Ishikawa (cell line): ENCODE measurements at regions not wholly inside any gene's neighbourhood (a gene's known extent, or its start where the extent isn't known, plus 50 kb on each side); places are given as distances from the start of the nearest gene placed in this dataset.

Source experiments
- CEBPB ChIP-seq: IDR thresholded peaks from 2 replicates; pipeline ENCODE4 v1.6.1; 2012
- CREB1 ChIP-seq: IDR thresholded peaks from 2 replicates; pipeline ENCODE4 v1.6.1; 2012; ENCODE audit warnings: low read depth
- EGR1 ChIP-seq: IDR thresholded peaks from 2 replicates; pipeline ENCODE4 v1.6.1; 2012
- EP300 ChIP-seq: IDR thresholded peaks from 2 replicates; pipeline ENCODE4 v1.6.1; 2012; ENCODE audit warnings: borderline replicate concordance
- FOXM1 ChIP-seq: IDR thresholded peaks from 2 replicates; pipeline ENCODE4 v1.6.1; 2012; ENCODE audit warnings: low read depth, borderline replicate concordance
- NFIC ChIP-seq: IDR thresholded peaks from 2 replicates; pipeline ENCODE4 v1.6.1; 2012
- RAD21 ChIP-seq: IDR thresholded peaks from 2 replicates; pipeline ENCODE4 v1.6.1; 2012; ENCODE audit warnings: low read depth
- TAF1 ChIP-seq: IDR thresholded peaks from 2 replicates; pipeline ENCODE4 v1.6.1; 2012; ENCODE audit warnings: low read depth, mild to moderate bottlenecking
- TCF12 ChIP-seq: IDR thresholded peaks from 2 replicates; pipeline ENCODE4 v1.6.1; 2012; ENCODE audit warnings: low read depth
- TEAD4 ChIP-seq: IDR thresholded peaks from 2 replicates; pipeline ENCODE4 v1.6.1; 2012
- YY1 ChIP-seq: IDR thresholded peaks from 2 replicates; pipeline ENCODE4 v1.6.1; 2012; ENCODE audit warnings: low read depth
- ZBTB7A ChIP-seq: IDR thresholded peaks from 2 replicates; pipeline ENCODE4 v1.6.1; 2012; ENCODE audit warnings: low read depth
- TF ChIP-seq, protein P1 (sequence below): IDR thresholded peaks from 2 replicates; pipeline ENCODE4 v1.6.1; 2012
- TF ChIP-seq, protein P2 (sequence below): IDR thresholded peaks from 2 replicates; pipeline ENCODE4 v1.6.1; 2012
- TF ChIP-seq, protein P3 (sequence below): IDR thresholded peaks from 2 replicates; pipeline ENCODE4 v1.6.1; 2012; ENCODE audit warnings: low read depth, mild to moderate bottlenecking

DNA sequence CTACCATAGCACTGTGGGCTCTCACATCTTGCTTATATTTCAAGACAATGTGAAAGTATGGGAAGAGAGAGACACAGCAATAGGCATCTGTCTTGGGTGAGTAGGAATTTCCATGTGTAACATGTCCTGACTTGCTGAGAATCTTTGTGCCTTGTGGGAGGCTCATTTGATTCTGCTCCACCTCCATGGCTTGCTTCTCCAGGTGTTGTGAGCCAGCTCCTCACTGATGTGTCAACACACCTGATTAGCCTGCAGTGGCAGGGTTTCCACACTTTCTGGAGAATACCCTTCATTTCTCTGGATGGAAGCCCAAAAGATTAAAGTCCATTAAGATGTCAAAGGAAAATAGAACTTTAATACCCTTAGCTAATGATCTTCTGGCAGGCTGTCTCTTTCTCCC, 613.6 kb downstream of the ZNF608 start:
- TF ChIP-seq, protein P1, sequence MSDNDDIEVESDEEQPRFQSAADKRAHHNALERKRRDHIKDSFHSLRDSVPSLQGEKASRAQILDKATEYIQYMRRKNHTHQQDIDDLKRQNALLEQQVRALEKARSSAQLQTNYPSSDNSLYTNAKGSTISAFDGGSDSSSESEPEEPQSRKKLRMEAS, result no peak
- TF ChIP-seq TCF12 (no peak), TAF1 (no peak), EP300 (no peak), ZBTB7A (no peak), TEAD4 (no peak), CREB1 (no peak), YY1 (no peak), NFIC (no peak), RAD21 (no peak), EGR1 (no peak), FOXM1 (no peak), CEBPB (no peak)
- TF ChIP-seq, protein P2, sequence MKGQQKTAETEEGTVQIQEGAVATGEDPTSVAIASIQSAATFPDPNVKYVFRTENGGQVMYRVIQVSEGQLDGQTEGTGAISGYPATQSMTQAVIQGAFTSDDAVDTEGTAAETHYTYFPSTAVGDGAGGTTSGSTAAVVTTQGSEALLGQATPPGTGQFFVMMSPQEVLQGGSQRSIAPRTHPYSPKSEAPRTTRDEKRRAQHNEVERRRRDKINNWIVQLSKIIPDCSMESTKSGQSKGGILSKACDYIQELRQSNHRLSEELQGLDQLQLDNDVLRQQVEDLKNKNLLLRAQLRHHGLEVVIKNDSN, result no peak
- TF ChIP-seq, protein P3, sequence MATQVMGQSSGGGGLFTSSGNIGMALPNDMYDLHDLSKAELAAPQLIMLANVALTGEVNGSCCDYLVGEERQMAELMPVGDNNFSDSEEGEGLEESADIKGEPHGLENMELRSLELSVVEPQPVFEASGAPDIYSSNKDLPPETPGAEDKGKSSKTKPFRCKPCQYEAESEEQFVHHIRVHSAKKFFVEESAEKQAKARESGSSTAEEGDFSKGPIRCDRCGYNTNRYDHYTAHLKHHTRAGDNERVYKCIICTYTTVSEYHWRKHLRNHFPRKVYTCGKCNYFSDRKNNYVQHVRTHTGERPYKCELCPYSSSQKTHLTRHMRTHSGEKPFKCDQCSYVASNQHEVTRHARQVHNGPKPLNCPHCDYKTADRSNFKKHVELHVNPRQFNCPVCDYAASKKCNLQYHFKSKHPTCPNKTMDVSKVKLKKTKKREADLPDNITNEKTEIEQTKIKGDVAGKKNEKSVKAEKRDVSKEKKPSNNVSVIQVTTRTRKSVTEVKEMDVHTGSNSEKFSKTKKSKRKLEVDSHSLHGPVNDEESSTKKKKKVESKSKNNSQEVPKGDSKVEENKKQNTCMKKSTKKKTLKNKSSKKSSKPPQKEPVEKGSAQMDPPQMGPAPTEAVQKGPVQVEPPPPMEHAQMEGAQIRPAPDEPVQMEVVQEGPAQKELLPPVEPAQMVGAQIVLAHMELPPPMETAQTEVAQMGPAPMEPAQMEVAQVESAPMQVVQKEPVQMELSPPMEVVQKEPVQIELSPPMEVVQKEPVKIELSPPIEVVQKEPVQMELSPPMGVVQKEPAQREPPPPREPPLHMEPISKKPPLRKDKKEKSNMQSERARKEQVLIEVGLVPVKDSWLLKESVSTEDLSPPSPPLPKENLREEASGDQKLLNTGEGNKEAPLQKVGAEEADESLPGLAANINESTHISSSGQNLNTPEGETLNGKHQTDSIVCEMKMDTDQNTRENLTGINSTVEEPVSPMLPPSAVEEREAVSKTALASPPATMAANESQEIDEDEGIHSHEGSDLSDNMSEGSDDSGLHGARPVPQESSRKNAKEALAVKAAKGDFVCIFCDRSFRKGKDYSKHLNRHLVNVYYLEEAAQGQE, result no peak

DNA sequence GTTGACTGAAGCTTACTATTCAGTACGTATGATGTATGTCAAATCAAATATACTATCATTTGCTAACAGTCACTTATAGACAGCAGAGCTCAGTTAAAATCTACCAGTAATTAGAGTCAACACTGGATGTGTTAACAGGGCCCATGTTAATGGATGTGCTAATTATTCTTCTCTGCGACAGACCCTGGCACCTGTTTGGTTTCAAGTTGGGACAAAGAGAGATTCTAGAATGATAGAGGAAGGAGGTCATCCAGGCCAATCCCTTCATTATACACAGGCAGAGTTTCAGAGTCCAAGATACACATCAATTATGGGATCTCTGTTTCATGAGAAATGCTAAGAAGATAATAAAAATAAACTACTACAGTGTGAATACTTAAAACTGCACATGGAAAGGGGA, 615.0 kb downstream of the ZNF608 start:
- TF ChIP-seq YY1 (no peak), FOXM1 (no peak), TCF12 (no peak), TEAD4 (no peak), CREB1 (no peak), NFIC (no peak), ZBTB7A (no peak), EP300 (no peak), TAF1 (no peak), RAD21 (no peak), CEBPB (no peak), EGR1 (no peak)
- TF ChIP-seq, protein P2, result no peak
- TF ChIP-seq, protein P1, result no peak
- TF ChIP-seq, protein P3, result no peak

DNA sequence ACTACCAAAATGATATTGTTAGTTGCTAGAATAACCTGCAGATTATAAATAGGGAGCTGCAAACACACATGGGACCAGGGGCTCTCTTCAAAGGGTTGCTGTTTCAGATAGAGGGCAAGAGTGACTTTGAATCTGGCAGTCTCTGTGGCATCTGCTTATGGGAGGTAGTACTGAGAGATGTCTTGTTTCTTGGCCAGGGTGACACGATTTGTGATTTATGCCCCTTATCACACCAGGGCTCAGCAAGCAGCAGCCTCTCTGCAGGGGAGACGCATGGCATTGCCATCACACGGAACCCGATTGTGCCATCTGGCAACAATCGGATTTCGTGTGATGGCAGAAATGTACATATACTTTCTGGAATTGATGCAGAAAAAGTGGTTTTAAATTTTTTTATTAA, 615.6 kb downstream of the ZNF608 start:
- TF ChIP-seq CEBPB (no peak), NFIC (no peak), RAD21 (no peak), TCF12 (no peak), EP300 (no peak), TEAD4 (no peak)
- TF ChIP-seq, protein P3, result no peak

DNA sequence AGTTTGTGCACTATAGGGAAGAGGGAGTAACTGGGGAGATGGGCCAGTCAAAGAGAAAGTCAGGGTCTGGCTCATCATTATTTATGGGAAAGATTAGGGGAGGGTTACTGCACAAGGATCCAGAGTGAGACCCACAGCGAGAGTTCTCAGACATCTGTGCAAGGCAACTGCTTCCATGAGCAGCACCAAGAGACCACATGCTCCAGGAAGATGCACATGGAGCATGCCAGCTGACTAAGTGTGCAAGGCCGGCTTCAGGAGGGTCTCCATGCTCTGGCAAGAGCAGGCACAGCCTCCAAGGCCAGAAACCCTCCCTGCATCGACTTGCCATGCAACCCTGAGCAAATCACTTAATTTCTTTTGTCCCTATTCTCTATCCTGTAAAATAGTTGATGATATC, 616.9 kb downstream of the CSNK1G3 start:
- TF ChIP-seq TCF12 (no peak), EGR1 (no peak), CREB1 (no peak), CEBPB (no peak), TEAD4 (no peak), ZBTB7A (no peak), FOXM1 (no peak), RAD21 (no peak), NFIC (no peak)
- TF ChIP-seq, protein P3, result no peak
- TF ChIP-seq, protein P1, result no peak
